HCT116 (cell line): ENCODE measurements at regions not wholly inside any gene's neighbourhood (a gene's known extent, or its start where the extent isn't known, plus 50 kb on each side); places are given as distances from the start of the nearest gene placed in this dataset.

Experiments
- CTCF ChIP-seq, 3 experiments: fragments of 200-600 bp in 1 of 3; sonication (generic) in 1 of 3; IDR thresholded peaks in 2 of 3; conservative IDR thresholded peaks in 1 of 3; 2 replicates each; pipeline ENCODE4 v1.5.1; 2012 to 2017; ENCODE audit warnings: low read depth in 2 of 3, low read length in 2 of 3, antibody characterized with exemption in 1 of 3, borderline replicate concordance in 1 of 3, control low read depth in 1 of 3, mild to moderate bottlenecking in 1 of 3, mixed read lengths in 1 of 3, mixed run types in 1 of 3, moderate library complexity in 1 of 3; ENCODE audit not compliant: insufficient read depth in 1 of 3
- ELF1 ChIP-seq: IDR thresholded peaks from 2 replicates; pipeline ENCODE4 v1.6.1; 2012; ENCODE audit warnings: low read depth, borderline replicate concordance
- EZH2phosphoT487 ChIP-seq: fragments of 200-600 bp; IDR thresholded peaks from 2 replicates; pipeline ENCODE4 v1.6.1; 2018; ENCODE audit warnings: antibody characterized with exemption, borderline replicate concordance
- JUND ChIP-seq: IDR thresholded peaks from 2 replicates; pipeline ENCODE4 v1.6.1; 2012
- TF ChIP-seq, protein P1 (sequence below): IDR thresholded peaks from 2 replicates; pipeline ENCODE4 v1.6.1; 2012

DNA sequence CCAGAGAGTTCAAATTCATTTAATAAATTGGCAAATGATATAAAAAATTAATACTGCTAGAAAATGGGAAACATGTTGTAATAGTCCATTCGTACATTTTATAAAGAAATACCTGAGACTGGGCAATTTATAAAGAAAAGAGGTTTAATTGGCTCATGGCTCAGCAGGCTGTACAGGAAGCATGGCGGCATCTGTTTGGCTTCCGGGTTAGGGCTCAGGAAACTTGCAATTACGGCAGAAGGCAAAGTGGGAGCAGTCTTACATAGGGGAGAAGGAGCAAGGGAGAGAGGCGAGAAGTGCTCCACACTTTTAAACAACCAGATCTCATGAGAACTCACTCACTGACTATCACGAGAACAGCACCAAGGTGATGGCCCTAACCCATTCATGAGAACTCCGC is 512.0 kb downstream of the DACH1 start:
- TF ChIP-seq EZH2phosphoT487 (no peak), JUND (no peak), CTCF (IDR thresholded peaks at IDR 0.05 in 2 of 3, conservative IDR thresholded peaks at IDR 0.05 in 1 of 3; ENCODE audit: borderline replicate concordance in 1 of 3, insufficient read depth in 1 of 3, low read depth in 2 of 3, low read length in 2 of 3) (no peak), ELF1 (no peak)
- TF ChIP-seq, protein P1, sequence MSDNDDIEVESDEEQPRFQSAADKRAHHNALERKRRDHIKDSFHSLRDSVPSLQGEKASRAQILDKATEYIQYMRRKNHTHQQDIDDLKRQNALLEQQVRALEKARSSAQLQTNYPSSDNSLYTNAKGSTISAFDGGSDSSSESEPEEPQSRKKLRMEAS: no peak
